Right atrium auricular region (tissue), 2 donors: ENCODE measurements at regions not wholly inside any gene's neighbourhood (a gene's known extent, or its start where the extent isn't known, plus 50 kb on each side); places are given as distances from the start of the nearest gene placed in this dataset.

Experiments used
- DNase-seq: peaks from one replicate; pipeline ENCODE4 v3.0.0-alpha.2; 2019; ENCODE audit warnings: low spot score
- H3K27ac ChIP-seq, 2 donors: fragments of 200-600 bp; sonication (generic); 1 replicate in 1 of 2; 2 replicates in 1 of 2; pipeline ENCODE4 v1.5.1; 2016 to 2019
- H3K27me3 ChIP-seq, 2 donors: fragments of 200-600 bp; sonication (generic); one replicate each; pipeline versions ENCODE4 v1.5.1 to v1.6.0; 2017 to 2019
- H3K36me3 ChIP-seq: fragments of 200-600 bp; sonication (generic); one replicate; pipeline ENCODE4 v1.5.1; 2016
- H3K4me1 ChIP-seq, 2 donors: fragments of 200-600 bp; sonication (generic); one replicate each; pipeline versions ENCODE4 v1.5.1 to v1.6.0; 2017 to 2019
- H3K4me3 ChIP-seq, 2 donors: fragments of 200-600 bp; sonication (generic); 1 replicate in 1 of 2; 2 replicates in 1 of 2; pipeline ENCODE4 v1.5.1; 2017 to 2019; ENCODE audit warnings: mild to moderate bottlenecking in 1 of 2, moderate library complexity in 1 of 2
- H3K9me3 ChIP-seq, 2 donors: fragments of 200-600 bp; sonication (generic); one replicate each; pipeline ENCODE4 v1.5.1; 2019
- CTCF ChIP-seq, 2 donors: fragments of 200-600 bp; sonication (generic); IDR thresholded peaks; one replicate each; pipeline ENCODE4 v1.5.1; 2019; ENCODE audit warnings: antibody characterized with exemption in 2 of 2

- no peak overlapping the region for H3K27ac ChIP-seq
- DNase-seq, result no peak
- no peak overlapping the region for H3K4me3 ChIP-seq
- H3K9me3 ChIP-seq, result no peaks in the 10 kb centered on the region
- H3K27me3 ChIP-seq, result no peaks in the 10 kb centered on the region
- no peaks in the 10 kb centered on the region for H3K36me3 ChIP-seq
- H3K4me1 ChIP-seq, result no peaks in the 10 kb centered on the region
- peak in 1 of 2 donors; percentile 10 for TF ChIP-seq CTCF (IDR thresholded peaks at IDR 0.05)
These were observed 529.2 kb downstream of the FAT4 start for GRCh38 chr4:125843947-125844346.

GRCh38 chr4:125847518-125847917 is 532.8 kb downstream of the FAT4 start:
- Histone ChIP-seq H3K36me3 (no peaks in the 10 kb centered on the region), H3K9me3 (no peaks in the 10 kb centered on the region), H3K4me1 (no peaks in the 10 kb centered on the region), H3K27ac (no peak overlapping the region), H3K4me3 (no peak overlapping the region), H3K27me3 (no peaks in the 10 kb centered on the region)
- no peak for TF ChIP-seq CTCF (IDR thresholded peaks at IDR 0.05)
- DNase-seq, result no peak

GRCh38 chr4:125849869-125850268 is 535.1 kb downstream of the FAT4 start:
- Histone ChIP-seq H3K36me3 (no peaks in the 10 kb centered on the region), H3K4me1 (no peaks in the 10 kb centered on the region), H3K27ac (no peak overlapping the region), H3K27me3 (no peaks in the 10 kb centered on the region), H3K4me3 (no peak overlapping the region), H3K9me3 (no peaks in the 10 kb centered on the region)
- no peak for TF ChIP-seq CTCF (IDR thresholded peaks at IDR 0.05)
- DNase-seq, result no peak

DNA sequence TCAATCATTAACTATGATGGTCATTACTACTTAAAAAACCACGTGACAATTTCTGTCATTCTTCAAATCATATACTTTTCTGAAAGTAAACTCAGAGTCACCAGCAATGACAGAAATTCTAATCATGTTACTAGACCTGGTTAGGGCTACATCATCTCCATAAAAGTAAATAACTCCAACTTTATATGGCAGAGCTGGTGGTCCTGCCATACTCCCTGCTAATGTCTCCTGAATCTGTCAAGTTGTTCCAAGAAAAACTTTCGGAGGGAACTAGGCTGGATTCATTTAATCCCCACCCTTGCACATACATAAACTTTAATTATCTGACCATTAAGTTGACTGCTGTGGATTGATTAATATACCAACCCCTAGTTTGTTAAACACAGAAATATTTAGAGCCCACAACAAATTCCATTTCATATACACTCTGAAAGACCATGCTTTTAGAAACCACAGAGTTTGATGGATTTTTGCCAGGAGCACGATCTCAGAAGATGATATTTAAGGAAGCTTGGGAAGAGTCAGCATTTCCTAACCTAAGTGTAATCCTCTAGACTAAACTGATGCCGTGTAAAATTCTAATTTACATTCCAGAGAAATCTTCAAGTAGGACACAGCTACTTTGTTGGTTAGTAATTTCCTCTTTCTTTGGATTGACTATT is 577.0 kb downstream of the FAT4 start:
- H3K27ac ChIP-seq, result no peak overlapping the region
- DNase-seq, result no peak
- H3K27me3 ChIP-seq, result no peaks in the 10 kb centered on the region
- TF ChIP-seq CTCF (IDR thresholded peaks at IDR 0.05), result no peak
- H3K36me3 ChIP-seq, result no peaks in the 10 kb centered on the region
- no peaks in the 10 kb centered on the region for H3K4me1 ChIP-seq
- H3K9me3 ChIP-seq, result no peaks in the 10 kb centered on the region
- H3K4me3 ChIP-seq, result no peak overlapping the region

- H3K27ac ChIP-seq, result no peak overlapping the region
- H3K9me3 ChIP-seq, result no peaks in the 10 kb centered on the region
- no peak for DNase-seq
- H3K4me1 ChIP-seq, result no peaks in the 10 kb centered on the region
- H3K27me3 ChIP-seq, result no peaks in the 10 kb centered on the region
- no peaks in the 10 kb centered on the region for H3K36me3 ChIP-seq
- TF ChIP-seq CTCF (IDR thresholded peaks at IDR 0.05), result no peak
- no peak overlapping the region for H3K4me3 ChIP-seq
These were observed 590.0 kb downstream of the FAT4 start for GRCh38 chr4:125904802-125905201.

- Histone ChIP-seq H3K36me3 (no peaks in the 10 kb centered on the region), H3K4me3 (no peak overlapping the region), H3K4me1 (no peaks in the 10 kb centered on the region), H3K9me3 (no peaks in the 10 kb centered on the region), H3K27me3 (no peaks in the 10 kb centered on the region), H3K27ac (no peak overlapping the region)
- DNase-seq, result no peak
- TF ChIP-seq CTCF (IDR thresholded peaks at IDR 0.05), result no peak
These were observed 596.3 kb downstream of the FAT4 start for GRCh38 chr4:125911058-125911457.
